GM18870 (cell line): ENCODE measurements at regions not wholly inside any gene's neighbourhood (a gene's known extent, or its start where the extent isn't known, plus 50 kb on each side); places are given as distances from the start of the nearest gene placed in this dataset.

Experiments
- ATAC-seq: cut with Tn5 transposase; IDR thresholded peaks from one replicate; pipeline ENCODE4 v1.9.1; 2021; ENCODE audit warnings: moderate library complexity; ENCODE audit not compliant: unreplicated experiment

- ATAC-seq, result no peak
Observed at GRCh38 chr5:112648264-112648663, 89.4 kb upstream of the APC start.

DNA sequence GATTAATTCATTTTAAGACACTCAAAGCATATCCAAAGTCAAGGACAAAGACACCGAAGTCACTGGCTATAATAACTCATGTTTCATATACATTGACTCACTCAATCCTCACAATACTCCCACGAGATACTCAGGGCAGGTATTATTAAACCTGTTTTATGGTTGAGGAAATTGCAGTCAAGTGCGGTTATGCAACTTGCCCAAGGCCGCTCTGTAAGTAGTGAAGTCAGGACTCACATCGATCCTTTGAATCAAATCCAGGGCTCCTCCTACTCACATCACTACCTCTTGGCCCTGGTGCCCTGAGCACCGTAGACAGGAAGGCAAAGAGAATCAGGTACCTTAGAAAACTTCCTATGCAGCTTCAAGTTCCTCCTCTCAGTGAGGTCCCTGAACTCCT is 87.8 kb upstream of the APC start:
- no peak for ATAC-seq

DNA sequence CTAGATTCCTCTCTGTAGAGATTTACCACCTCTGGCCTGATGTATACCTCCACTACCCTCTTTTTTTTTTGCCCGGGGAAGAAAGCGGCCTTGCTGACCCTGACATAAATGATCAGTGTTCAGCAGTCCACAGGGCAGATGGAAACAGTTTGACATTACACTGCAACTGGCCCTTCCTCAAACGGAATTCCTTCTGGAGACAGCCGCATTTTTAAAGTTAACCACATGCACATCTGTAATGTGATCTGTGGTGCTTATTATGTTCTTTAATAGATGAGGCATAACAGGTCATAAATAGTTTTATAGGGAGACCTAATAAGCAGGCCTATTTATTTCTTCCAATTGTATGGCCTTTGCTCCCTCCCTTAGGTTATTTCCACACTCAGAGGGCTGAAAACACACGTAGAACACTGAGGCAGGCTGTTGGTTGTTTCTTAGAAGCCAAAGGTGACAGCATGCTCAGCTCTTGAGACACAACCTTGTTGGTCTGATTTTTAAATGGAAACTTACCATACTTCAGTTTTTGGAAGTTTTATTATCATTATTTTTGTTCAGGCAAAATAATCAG is 84.0 kb upstream of the APC start:
- ATAC-seq, result no peak

- ATAC-seq, result no peak
Observed at GRCh38 chr5:112655513-112655912, 82.2 kb upstream of the APC start.

DNA sequence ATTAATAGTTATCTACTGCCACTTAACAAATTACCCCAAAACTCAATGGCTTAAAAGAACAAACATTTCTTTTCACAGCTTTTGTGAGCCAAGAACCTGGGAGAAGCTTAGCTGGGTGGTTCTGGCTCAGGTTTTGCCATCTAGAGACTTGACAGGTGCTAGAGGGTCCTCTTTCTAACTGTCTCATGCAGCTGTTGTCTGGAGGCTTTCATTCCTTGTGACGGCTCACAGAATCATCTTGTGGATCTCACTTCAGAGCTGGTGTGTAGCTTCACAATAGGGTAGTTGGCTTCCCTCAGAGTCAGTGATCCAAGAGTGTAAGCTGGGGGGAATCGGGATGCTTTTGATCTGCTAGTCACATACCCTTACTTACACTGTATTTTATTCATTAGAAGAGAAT is 81.2 kb upstream of the APC start:
- ATAC-seq, result no peak

DNA sequence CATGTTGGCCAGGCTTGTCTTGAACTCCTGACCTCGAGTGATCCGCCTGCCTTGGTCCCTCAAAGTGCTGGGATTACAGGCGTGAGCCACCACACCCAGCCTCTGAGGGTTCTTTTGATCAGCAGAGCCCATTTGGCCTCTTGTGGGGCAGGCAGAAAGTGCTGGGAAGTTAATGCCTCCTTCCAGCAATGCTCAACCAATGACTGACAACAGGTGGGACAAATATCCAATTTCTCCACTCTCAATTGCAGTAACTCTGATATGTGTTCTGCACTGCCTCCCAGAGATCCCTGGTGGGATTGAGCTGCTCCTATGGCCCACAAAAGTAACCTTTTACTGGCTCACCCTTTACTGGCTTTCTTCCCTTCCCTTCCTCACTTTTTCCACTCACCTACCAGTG is 79.9 kb upstream of the APC start:
- no peak for ATAC-seq

DNA sequence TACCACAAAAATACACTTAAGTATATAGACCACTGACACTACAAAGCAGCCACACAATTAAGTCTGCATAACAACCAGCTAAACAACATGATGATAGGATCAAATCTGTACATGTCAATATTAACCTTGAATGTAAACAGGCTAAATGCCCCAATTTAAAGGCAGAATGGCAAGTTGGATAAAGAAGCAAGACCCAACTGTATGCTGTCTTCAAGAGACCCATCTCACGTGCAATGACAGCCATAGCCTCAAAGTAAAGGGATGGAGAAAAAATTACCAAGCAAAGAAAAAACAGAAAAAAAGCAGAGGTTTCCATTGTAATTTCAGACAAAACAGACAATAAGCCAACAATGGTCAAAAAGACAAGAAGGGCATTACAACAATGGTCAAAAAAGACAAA is 77.3 kb upstream of the APC start:
- no peak for ATAC-seq

DNA sequence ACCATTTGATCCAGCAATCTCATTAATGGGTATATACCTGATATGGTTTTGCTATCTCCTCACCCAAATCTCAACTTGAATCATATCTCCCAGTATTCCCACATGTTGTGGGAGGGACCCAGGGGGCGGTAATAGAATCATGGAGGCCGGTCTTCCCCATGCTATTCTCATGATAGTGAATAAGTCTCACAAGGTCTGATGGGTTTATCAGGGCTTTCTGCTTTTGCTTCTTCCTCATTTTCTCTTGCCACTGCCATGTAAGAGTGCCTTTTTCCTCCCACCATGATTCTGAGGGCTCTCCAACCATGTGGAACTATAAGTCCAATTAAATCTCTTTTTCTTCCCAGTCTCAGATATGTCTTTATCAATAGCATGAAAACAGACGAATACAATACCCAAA is 74.5 kb upstream of the APC start:
- ATAC-seq, result no peak

GRCh38 chr5:112668016-112668415 is 69.7 kb upstream of the APC start:
- no peak for ATAC-seq

GRCh38 chr5:112668911-112669310 is 68.8 kb upstream of the APC start:
- ATAC-seq, result no peak

- ATAC-seq, result no peak
Observed at GRCh38 chr5:112669328-112669963, 68.2 kb upstream of the APC start.

DNA sequence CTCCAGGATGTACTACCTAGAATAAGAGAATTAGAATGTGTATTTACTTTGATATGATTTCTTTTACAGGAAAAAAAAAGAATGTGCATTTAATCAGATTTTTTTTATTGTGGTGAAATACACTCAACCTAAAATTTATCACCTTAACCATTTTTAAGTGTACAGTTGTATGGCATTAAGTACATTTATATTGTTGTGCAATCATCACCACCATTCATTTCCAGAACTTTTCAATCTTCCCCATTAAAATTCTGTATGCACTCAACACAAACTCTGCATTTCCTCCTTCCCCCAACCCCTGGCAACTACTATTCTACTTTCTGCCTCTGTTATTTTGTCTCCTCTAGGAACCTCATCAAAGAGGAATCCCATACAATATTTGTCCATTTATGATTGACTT is 66.0 kb upstream of the APC start:
- no peak for ATAC-seq

DNA sequence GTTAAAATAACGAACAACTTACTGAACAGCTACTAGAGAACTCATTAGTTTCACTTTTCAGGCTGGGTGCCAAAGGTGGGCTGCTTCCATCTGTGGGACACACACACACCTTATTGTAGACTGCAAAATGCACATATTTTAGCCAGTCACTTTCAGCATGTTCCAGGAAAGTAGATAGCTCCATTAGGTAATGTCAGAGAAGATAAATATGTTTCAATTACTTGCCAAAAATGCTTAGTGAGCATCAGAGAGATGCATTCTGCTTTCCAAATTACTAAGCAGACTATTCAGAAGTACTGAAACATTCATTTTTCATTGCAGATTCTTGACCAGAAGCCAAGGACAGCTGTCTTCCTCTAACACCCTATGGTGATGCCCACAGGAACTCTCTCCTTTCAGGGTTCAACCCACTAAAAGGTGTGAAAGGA is 56.2 kb upstream of the APC start:
- ATAC-seq, result peak; percentile 84

- no peak for ATAC-seq
Observed at GRCh38 chr5:112682621-112683061, 55.0 kb upstream of the APC start.

DNA sequence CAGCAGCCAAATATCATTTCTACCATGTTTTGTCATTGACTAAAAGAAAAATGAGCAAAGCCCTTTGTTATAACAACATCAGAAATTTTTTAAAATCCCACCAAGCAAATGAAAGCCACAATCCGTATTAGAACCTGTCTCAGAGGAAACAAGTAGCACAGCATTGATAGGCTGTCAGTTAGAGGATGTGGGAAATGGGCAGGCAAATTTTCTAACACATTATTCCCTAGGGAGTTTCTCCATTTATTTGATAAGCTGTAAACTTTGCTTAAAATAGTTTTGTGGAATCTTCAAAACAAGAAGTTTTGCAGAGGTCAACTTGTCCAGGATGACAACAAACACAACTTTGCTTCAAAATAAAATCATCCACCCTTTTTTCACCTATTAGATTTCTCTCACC is 53.6 kb upstream of the APC start:
- no peak for ATAC-seq

- no peak for ATAC-seq
Observed at GRCh38 chr5:112684737-112685136, 52.9 kb upstream of the APC start.

- ATAC-seq, result no peak
Observed at GRCh38 chr5:112685386-112685785, 52.3 kb upstream of the APC start.

GRCh38 chr5:112685931-112686330 is 51.8 kb upstream of the APC start:
- no peak for ATAC-seq

DNA sequence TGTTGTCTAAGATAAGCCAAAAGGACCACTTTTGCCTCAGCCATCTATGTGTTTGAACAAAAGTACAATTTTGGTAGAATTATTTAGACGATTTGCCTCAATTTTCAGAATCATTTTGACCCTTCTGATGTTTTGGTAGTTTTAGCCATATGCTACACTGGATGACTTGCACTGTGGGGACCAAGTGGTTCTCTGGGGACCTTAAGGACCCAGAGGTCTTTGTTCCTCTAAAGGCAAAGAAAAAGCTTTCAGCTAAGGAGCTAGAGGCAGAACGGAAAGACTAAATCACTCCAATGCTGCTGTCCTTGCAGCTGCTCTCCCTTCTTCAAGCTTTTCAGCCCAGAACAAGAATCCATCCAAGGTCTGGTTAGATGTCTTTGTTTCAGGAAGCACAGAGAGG is 51.0 kb upstream of the APC start:
- ATAC-seq, result no peak

GRCh38 chr5:112687306-112687705 is 50.4 kb upstream of the APC start:
- ATAC-seq, result no peak
